ENCODE measurements at regions not wholly inside any gene's neighbourhood (a gene's known extent, or its start where the extent isn't known, plus 50 kb on each side); places are given as distances from the start of the nearest gene placed in this dataset.
"Not testable (repeated sequence)": the region's sequence is repeated elsewhere in the genome, so short reads cannot be mapped to it uniquely, and the experiment has no call there.

GRCh38 chr7:91713669-91714068, 166.8 kb downstream of the MTERF1 start:
- ChIA-PET CTCF (no interaction called here), POLR2A (no interaction called here)
- Mint-ChIP-seq H3K27ac (no peak overlapping the region), H3K4me3 (no peak overlapping the region), H3K9me3 (peaks cover 19 to 53% (median 31%) of the 10 kb centered on the region in 3 donors), H3K27me3 (no peaks in the 10 kb centered on the region), H3K36me3 (no peaks in the 10 kb centered on the region), H3K4me1 (no peaks in the 10 kb centered on the region)
- Histone ChIP-seq H3K27ac (ENCODE audit: low read length) (no peak overlapping the region), H3K9me3 (no peaks in the 10 kb centered on the region), H3K4me1 (ENCODE audit: control insufficient read depth in 1 of 2, extremely low read depth in 1 of 2, insufficient read depth in 2 of 2, low read length in 2 of 2) (no peaks in the 10 kb centered on the region), H3K36me3 (ENCODE audit: control insufficient read depth in 2 of 2, extremely low read depth in 1 of 2, insufficient read depth in 1 of 2, low read length in 1 of 2) (no peaks in the 10 kb centered on the region), H3K27me3 (replicated peaks in 1 of 2; ENCODE audit: control insufficient read depth in 2 of 2, extremely low read depth in 1 of 2, insufficient read depth in 2 of 2, low read length in 1 of 2) (no peaks in the 10 kb centered on the region), H3K4me3 (ENCODE audit: control insufficient read depth in 1 of 2, extremely low read depth in 1 of 2, low read length in 1 of 2) (no peak overlapping the region)
- ATAC-seq (replicated peaks in 1 of 4) = no peak
- DNase-seq = no peak

- no peaks in the 10 kb centered on the region for H3K4me1 Mint-ChIP-seq
- peaks cover 12 to 44% (median 28%) of the 10 kb centered on the region in 3 donors for H3K9me3 Mint-ChIP-seq
- H3K4me3 Mint-ChIP-seq = no peak overlapping the region
- no peaks in the 10 kb centered on the region for H3K27me3 Mint-ChIP-seq
- Histone ChIP-seq H3K4me1 (ENCODE audit: control insufficient read depth in 1 of 2, extremely low read depth in 1 of 2, insufficient read depth in 2 of 2, low read length in 2 of 2) (no peaks in the 10 kb centered on the region), H3K27ac (ENCODE audit: low read length) (no peak overlapping the region), H3K9me3 (peaks cover 2% of the 10 kb centered on the region), H3K27me3 (replicated peaks in 1 of 2; ENCODE audit: control insufficient read depth in 2 of 2, extremely low read depth in 1 of 2, insufficient read depth in 2 of 2, low read length in 1 of 2) (peaks cover 0 to 4% of the 10 kb centered on the region in 2 experiments), H3K4me3 (ENCODE audit: control insufficient read depth in 1 of 2, extremely low read depth in 1 of 2, low read length in 1 of 2) (no peak overlapping the region), H3K36me3 (ENCODE audit: control insufficient read depth in 2 of 2, extremely low read depth in 1 of 2, insufficient read depth in 1 of 2, low read length in 1 of 2) (no peaks in the 10 kb centered on the region)
- ChIA-PET POLR2A (no interaction called here), CTCF (no interaction called here)
- ATAC-seq (replicated peaks in 1 of 4) (no peak), DNase-seq (no peak)
- H3K27ac Mint-ChIP-seq = no peak overlapping the region
- H3K36me3 Mint-ChIP-seq = no peaks in the 10 kb centered on the region
- WGBS (ENCODE audit: insufficient coverage) = no CpG with 5 or more reads among the region's 2 CpGs
Observed at GRCh38 chr7:91717681-91718470, 162.6 kb downstream of the MTERF1 start.

GRCh38 chr7:91719008-91719407, 161.5 kb downstream of the MTERF1 start:
- H3K27me3 Mint-ChIP-seq = no peaks in the 10 kb centered on the region
- H3K27me3 ChIP-seq (replicated peaks in 1 of 2; ENCODE audit: control insufficient read depth in 2 of 2, extremely low read depth in 1 of 2, insufficient read depth in 2 of 2, low read length in 1 of 2) = peaks cover 0 to 4% of the 10 kb centered on the region in 2 experiments
- no peaks in the 10 kb centered on the region for H3K4me1 Mint-ChIP-seq
- H3K4me3 Mint-ChIP-seq = no peak overlapping the region
- peaks cover 2% of the 10 kb centered on the region for H3K9me3 ChIP-seq
- no peaks in the 10 kb centered on the region for H3K36me3 ChIP-seq (ENCODE audit: control insufficient read depth in 2 of 2, extremely low read depth in 1 of 2, insufficient read depth in 1 of 2, low read length in 1 of 2)
- no peak overlapping the region for H3K4me3 ChIP-seq (ENCODE audit: control insufficient read depth in 1 of 2, extremely low read depth in 1 of 2, low read length in 1 of 2)
- ChIA-PET POLR2A (no interaction called here), CTCF (no interaction called here)
- no peak overlapping the region for H3K27ac Mint-ChIP-seq
- ATAC-seq (replicated peaks in 1 of 4) = no peak
- 43% methylated on average over 1 of the region's 1 CpG for WGBS (ENCODE audit: insufficient coverage)
- DNase-seq = no peak
- H3K9me3 Mint-ChIP-seq = peaks cover 16 to 49% (median 35%) of the 10 kb centered on the region in 3 donors
- no peak overlapping the region for H3K27ac ChIP-seq (ENCODE audit: low read length)
- H3K36me3 Mint-ChIP-seq = no peaks in the 10 kb centered on the region
- no peaks in the 10 kb centered on the region for H3K4me1 ChIP-seq (ENCODE audit: control insufficient read depth in 1 of 2, extremely low read depth in 1 of 2, insufficient read depth in 2 of 2, low read length in 2 of 2)

- DNase-seq (no peak), ATAC-seq (replicated peaks in 1 of 4) (no peak)
- ChIA-PET CTCF (no interaction called here), POLR2A (no interaction called here)
- 74% methylated on average over 3 of the region's 3 CpGs for WGBS (ENCODE audit: insufficient coverage)
- H3K36me3 Mint-ChIP-seq = no peaks in the 10 kb centered on the region
- H3K27ac ChIP-seq (ENCODE audit: low read length) = no peak overlapping the region
- H3K27ac Mint-ChIP-seq = no peak overlapping the region
- no peaks in the 10 kb centered on the region for H3K36me3 ChIP-seq (ENCODE audit: control insufficient read depth in 2 of 2, extremely low read depth in 1 of 2, insufficient read depth in 1 of 2, low read length in 1 of 2)
- no peak overlapping the region for H3K4me3 ChIP-seq (ENCODE audit: control insufficient read depth in 1 of 2, extremely low read depth in 1 of 2, low read length in 1 of 2)
- H3K4me1 ChIP-seq (ENCODE audit: control insufficient read depth in 1 of 2, extremely low read depth in 1 of 2, insufficient read depth in 2 of 2, low read length in 2 of 2) = no peaks in the 10 kb centered on the region
- H3K4me3 Mint-ChIP-seq = no peak overlapping the region
- peaks cover 16 to 49% (median 41%) of the 10 kb centered on the region in 3 donors for H3K9me3 Mint-ChIP-seq
- H3K27me3 Mint-ChIP-seq = no peaks in the 10 kb centered on the region
- H3K9me3 ChIP-seq = peaks cover 2% of the 10 kb centered on the region
- H3K27me3 ChIP-seq (replicated peaks in 1 of 2; ENCODE audit: control insufficient read depth in 2 of 2, extremely low read depth in 1 of 2, insufficient read depth in 2 of 2, low read length in 1 of 2) = peaks cover 0 to 4% of the 10 kb centered on the region in 2 experiments
- H3K4me1 Mint-ChIP-seq = no peaks in the 10 kb centered on the region
Observed at GRCh38 chr7:91720260-91720937, 160.1 kb downstream of the MTERF1 start.

- H3K27ac ChIP-seq (ENCODE audit: low read length) = no peak overlapping the region
- H3K4me3 Mint-ChIP-seq = no peak overlapping the region
- no peaks in the 10 kb centered on the region for H3K36me3 ChIP-seq (ENCODE audit: control insufficient read depth in 2 of 2, extremely low read depth in 1 of 2, insufficient read depth in 1 of 2, low read length in 1 of 2)
- no peaks in the 10 kb centered on the region for H3K4me1 Mint-ChIP-seq
- no peaks in the 10 kb centered on the region for H3K36me3 Mint-ChIP-seq
- H3K27me3 ChIP-seq (replicated peaks in 1 of 2; ENCODE audit: control insufficient read depth in 2 of 2, extremely low read depth in 1 of 2, insufficient read depth in 2 of 2, low read length in 1 of 2) = peaks cover 0 to 4% of the 10 kb centered on the region in 2 experiments
- DNase-seq = no peak
- H3K4me3 ChIP-seq (ENCODE audit: control insufficient read depth in 1 of 2, extremely low read depth in 1 of 2, low read length in 1 of 2) = no peak overlapping the region
- ChIA-PET POLR2A (no interaction called here), CTCF (no interaction called here)
- ATAC-seq (replicated peaks in 1 of 4) = no peak
- peaks cover 2% of the 10 kb centered on the region for H3K9me3 ChIP-seq
- no peaks in the 10 kb centered on the region for H3K4me1 ChIP-seq (ENCODE audit: control insufficient read depth in 1 of 2, extremely low read depth in 1 of 2, insufficient read depth in 2 of 2, low read length in 2 of 2)
- H3K9me3 Mint-ChIP-seq = peaks cover 11 to 47% (median 41%) of the 10 kb centered on the region in 3 donors
- no peaks in the 10 kb centered on the region for H3K27me3 Mint-ChIP-seq
- H3K27ac Mint-ChIP-seq = no peak overlapping the region
Observed at GRCh38 chr7:91722831-91723230, 157.7 kb downstream of the MTERF1 start.

- H3K9me3 Mint-ChIP-seq = peaks cover 5 to 35% (median 23%) of the 10 kb centered on the region in 3 donors
- H3K4me3 ChIP-seq (ENCODE audit: control insufficient read depth in 1 of 2, extremely low read depth in 1 of 2, low read length in 1 of 2); H3K36me3 Mint-ChIP-seq; H3K4me1 Mint-ChIP-seq; ATAC-seq (replicated peaks in 1 of 4); CTCF ChIA-PET; H3K27me3 ChIP-seq (replicated peaks in 1 of 2; ENCODE audit: control insufficient read depth in 2 of 2, extremely low read depth in 1 of 2, insufficient read depth in 2 of 2, low read length in 1 of 2); H3K4me1 ChIP-seq (ENCODE audit: control insufficient read depth in 1 of 2, extremely low read depth in 1 of 2, insufficient read depth in 2 of 2, low read length in 2 of 2); H3K4me3 Mint-ChIP-seq; DNase-seq; H3K27ac ChIP-seq (ENCODE audit: low read length); H3K9me3 ChIP-seq; H3K27ac Mint-ChIP-seq; POLR2A ChIA-PET; H3K36me3 ChIP-seq (ENCODE audit: control insufficient read depth in 2 of 2, extremely low read depth in 1 of 2, insufficient read depth in 1 of 2, low read length in 1 of 2); H3K27me3 Mint-ChIP-seq: not testable (repeated sequence)
- no CpG with 5 or more reads among the region's 2 CpGs for WGBS (ENCODE audit: insufficient coverage)
Observed at GRCh38 chr7:91729046-91729445, 151.5 kb downstream of the MTERF1 start.
